GM19023 (cell line): ENCODE measurements at regions not wholly inside any gene's neighbourhood (a gene's known extent, or its start where the extent isn't known, plus 50 kb on each side); places are given as distances from the start of the nearest gene placed in this dataset.
"Not testable (repeated sequence)": the region's sequence is repeated elsewhere in the genome, so short reads cannot be mapped to it uniquely, and the experiment has no call there.

Experiments used
- ATAC-seq: cut with Tn5 transposase; IDR thresholded peaks from one replicate; pipeline ENCODE4 v1.9.1; 2021; ENCODE audit warnings: mild to moderate bottlenecking, moderate library complexity; ENCODE audit not compliant: unreplicated experiment

DNA sequence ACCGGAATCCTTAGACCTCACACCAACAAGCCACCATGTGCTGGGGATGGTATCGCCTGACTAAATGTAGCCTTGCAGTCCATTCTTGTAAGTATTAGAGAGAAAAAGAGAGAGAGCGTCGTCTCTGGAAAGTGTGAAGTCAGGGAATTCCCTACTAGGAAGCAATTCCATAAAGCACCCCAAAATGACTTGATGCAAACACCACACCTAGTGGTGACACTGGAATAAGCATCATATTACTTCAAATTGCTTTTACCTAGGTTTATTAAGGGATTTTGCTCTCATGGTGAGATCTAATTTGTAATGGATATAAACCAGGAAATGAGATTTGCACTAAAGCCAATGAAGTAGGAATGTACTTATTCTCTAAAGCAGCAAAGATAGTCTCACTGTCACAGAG, 111.4 kb upstream of the METTL9 start:
- ATAC-seq = not testable (repeated sequence)

DNA sequence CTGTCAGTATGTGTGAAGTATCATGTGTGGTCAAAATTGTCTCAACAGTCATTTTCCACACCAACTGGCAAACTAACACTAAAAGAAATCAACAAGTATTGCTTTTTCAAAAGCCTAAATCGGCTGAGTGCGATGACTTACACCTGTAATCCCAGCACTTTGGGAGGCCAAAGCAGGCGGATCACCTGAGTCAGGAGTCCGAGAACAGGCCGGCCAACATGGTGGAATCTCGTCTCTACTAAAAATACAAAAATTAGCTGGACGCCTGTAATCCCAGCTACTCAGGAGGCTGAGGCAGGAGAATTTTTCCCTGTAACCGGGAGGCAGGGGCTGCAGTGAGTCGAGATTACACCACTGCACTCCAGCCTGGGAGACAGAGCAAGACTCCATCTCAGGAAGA, 100.3 kb upstream of the METTL9 start:
- not testable (repeated sequence) for ATAC-seq

DNA sequence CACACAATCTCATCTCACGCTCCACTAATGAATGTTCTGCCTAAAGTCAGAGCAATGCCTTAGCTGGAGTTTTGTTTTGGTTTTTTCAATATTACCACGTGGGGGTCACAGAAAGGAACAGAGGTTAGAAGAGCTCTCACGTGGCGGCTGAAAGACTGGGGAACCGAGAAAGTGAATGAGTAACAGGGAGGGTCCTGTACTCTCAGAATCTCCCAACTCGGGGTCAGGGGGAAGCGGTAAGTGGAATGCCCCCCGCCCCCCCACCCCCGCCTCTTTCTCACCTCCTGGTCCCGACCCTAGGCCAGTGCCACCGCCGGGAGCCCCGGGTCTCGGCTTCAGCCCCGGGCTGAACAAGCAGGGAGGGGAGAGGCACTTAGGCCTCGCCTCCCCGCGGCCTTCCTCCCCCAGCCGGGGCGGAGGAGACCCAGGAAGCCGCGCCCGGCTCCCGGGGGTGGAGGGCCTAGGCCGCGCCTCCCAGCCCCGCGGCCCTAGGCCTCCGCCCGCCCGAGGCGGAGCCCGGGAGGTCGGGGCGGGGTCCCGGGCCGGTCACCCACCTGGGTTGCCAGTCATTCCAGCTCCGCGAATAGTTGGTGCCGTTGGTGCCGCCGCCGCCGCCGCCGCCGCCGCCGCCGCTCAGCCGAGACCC, 98.0 kb upstream of the METTL9 start:
- ATAC-seq = peak; percentile 54

DNA sequence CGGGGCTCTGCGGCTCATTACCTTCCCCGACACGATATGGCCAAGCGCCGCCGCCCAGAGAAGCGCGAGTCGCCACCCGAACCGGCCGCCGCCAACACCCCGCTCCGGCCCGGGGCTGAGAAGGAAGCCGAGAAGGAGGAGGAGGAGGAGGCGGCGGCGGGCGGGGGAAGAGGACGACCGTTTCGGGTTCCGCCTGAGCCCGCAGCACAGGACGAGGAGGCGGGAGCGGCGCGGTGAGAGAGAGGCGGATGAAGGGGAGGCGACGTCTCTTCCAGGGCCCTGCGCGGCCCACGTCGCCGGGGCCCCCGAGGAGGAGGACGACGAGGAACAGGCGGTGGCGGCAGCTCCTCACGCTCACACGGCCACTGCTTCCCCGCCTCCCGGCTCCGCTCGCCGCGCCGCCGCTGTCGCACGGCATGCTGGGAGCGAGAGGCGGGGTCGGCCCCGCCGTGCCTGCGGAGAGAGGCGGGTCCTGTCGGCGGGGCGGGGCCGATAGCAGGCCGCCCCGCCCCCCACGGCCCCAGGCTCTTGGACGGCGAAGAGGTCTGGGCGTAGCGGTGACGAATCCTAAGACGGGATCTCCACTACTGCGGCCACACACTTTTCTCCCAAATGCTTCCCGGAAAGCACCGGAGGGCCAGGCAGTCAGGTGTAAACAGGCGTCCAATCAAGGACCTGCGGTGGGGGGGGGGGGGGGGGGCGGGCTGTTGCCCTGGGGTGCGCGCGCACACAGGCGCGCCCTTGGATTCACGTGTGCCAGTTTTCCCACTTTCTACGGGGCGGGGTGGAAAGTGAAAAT, 97.3 kb upstream of the METTL9 start:
- ATAC-seq = peak; percentile 76

DNA sequence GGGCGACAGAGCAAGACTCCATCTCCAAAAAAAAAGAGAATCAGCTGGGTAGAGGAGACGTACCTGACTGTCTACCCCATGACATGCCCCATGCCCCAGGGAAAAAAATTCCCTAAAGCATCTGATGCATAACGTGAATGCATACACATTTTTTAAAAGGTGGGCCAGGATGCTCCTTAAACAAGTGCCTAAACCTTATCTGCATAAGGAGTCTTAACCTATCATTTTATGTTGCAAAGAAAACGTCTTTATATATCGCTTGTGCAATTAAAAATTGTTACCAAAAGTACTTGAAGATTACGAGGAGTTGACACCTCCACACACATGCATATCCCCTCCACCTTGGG, 95.8 kb upstream of the METTL9 start:
- not testable (repeated sequence) for ATAC-seq

DNA sequence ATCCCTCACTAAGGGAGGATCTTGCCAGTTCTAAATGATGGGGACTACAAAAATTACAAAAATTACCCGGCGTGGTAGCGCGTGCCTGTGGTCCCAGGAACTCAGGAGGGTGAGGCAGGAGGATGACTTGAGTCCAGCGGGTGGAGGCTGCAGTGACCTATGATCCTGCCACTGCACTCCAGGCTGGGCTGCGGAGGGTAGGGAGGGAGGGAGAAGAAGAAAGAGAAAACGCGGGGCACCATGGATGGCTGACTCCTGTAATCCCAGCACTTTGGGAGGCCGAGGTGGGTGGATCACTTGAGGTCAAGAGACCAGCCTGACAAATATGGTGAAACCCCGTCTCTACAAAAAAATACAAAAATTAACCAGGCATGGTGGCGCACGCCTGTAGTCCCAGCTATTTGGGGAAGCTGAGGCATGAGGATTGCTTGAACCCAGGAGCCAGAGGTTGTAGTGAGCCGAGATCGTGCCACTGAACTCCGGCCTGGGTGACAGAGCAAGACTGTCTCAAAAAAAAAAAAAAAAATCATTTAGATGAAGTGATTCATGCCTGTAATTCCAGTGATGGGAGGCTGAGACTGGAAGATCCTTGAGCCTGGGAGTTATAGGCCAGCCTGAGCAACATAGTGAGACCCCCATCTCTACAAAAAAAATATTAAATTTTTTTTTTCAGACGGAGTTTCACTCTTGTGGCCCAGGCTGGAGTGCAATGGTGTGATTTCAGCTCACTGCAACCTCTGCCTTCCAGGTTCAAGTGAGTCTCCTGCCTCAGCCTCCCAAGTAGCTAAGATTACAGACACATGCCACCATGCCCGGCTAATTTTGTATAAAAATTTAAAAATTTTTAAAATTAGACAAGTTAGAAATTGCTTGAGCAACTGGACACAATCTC, 95.2 kb upstream of the METTL9 start:
- not testable (repeated sequence) for ATAC-seq

DNA sequence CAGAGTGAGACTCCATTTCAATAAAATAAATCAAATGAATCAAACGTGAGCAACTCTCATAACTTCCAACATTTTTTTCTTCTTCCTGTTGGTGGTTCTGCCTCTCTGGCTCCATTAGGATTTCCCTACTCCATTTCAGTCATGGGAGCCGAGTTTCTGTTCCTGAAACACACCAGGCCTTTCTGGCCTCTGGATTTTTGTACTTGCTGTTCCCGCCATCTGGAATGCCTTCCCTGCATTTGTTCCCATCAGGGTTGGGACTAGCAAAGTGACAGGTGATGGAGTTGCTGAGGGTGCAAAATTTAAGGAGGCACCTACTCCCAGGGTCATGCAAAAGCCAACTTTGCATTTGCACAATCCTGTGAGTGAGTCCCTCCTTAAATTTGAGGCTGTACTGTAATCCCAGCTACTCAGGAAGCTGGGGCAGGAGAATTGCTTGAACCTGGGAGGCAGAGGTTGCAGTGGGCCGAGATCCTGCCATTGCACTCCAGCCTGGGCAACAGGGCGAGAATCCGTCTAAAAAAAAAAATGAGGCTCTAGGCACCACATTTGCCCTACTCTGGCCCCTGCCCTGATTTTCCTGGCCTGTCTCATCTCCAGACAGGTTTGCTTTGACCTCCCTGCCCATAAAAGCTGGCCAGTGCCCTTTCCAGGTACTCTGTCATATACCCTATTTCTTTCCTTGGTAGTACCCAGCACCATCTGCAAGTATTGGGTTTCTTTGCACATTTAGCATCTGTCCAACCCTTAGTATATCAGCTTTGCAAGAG, 93.4 kb upstream of the METTL9 start:
- ATAC-seq = not testable (repeated sequence)

DNA sequence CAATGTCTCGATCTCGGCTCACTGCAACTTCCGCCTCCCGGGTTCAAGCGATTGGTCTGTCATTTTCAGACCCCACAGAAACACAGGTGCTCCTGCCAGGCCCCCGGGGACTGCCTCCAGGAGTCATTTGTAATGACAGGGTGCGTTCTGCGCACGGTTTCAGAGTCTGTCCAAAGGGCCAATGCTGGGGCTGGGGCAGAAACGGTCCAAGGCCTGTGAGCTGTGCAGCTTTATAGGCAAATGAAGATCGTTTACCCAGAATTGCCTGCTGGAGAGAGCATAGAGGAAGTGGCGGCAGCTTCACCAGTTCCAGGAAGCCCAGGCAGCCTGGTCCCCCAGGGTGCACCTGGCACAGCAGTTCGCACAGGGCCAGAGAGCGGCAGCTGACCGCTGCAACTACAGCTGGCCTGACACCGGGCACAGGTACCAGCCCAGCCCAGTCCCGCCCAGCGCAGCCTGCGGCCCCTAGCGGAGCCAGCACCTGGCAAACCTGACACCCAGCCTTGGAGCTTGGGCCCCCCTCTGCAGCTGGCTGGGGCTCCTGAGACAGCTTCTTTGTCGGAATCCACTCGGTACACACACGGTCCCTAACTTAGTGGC, 92.4 kb upstream of the METTL9 start:
- peak; percentile 41 for ATAC-seq

DNA sequence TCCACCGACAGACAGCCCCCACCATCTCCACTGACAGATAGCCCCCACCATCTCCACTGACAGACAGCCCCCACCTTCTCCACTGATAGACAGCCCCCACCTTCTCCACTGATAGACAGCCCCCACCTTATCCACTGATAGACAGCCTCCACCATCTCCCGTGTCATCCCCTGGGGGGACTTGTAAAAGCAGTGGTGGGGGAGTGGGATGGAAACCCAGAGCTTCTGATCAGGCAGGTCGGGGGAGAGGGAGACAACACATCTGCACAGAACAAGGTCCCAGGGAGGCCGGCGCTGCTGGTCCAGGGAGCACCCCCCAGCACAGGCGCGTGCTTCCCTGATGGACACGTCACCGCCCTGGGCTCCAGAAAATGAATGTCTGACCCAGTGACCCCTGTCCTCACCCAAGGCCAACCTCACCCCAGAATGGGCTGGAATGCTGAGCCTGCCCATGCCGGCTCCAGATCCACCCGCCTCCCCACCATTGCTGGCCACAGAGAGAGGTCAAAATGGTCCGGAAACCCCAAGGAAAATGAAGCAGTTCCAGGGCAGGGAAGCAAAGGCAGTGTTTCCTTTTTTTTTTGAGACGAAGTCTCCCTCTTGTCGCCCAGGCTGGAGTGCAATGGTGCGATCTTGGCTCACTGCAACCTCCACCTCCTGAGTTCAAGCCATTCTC, 91.6 kb upstream of the METTL9 start:
- not testable (repeated sequence) for ATAC-seq

DNA sequence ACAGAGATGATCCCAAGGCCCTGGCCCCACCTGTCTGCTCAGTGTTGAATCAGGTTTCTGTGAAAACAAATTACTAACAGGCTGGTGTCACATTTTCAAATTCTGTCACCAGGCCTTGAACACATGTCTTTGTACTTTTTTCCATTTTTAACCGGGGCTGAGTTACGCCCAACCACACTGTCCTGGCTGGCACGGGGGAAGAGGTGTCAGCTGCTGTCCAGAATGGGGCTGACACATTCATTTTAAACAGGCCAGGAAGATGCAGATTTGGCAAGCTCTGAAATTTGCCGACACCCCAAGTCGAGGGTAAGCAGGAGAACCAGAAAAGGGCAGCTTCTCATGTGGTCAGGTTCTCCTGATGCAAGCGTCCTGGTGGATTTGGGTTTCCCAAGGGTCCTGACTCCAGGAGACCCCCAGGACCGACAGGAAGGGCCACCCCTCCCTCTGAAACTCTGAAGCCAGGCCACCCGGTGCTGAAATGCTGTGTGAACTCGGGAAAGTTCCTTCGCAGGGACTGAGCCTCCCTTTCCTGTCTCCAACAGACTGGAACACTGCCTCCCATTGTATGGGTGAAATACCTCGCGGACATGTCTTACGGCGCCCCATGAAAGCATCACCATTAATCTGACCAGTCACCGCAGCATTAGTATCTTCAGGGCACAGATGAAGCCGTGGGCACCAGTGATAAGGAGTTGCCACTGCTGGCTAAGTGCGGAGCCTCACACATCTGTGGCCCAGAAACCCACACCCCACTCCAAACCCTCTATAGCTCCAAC, 90.5 kb upstream of the METTL9 start:
- ATAC-seq = not testable (repeated sequence)

DNA sequence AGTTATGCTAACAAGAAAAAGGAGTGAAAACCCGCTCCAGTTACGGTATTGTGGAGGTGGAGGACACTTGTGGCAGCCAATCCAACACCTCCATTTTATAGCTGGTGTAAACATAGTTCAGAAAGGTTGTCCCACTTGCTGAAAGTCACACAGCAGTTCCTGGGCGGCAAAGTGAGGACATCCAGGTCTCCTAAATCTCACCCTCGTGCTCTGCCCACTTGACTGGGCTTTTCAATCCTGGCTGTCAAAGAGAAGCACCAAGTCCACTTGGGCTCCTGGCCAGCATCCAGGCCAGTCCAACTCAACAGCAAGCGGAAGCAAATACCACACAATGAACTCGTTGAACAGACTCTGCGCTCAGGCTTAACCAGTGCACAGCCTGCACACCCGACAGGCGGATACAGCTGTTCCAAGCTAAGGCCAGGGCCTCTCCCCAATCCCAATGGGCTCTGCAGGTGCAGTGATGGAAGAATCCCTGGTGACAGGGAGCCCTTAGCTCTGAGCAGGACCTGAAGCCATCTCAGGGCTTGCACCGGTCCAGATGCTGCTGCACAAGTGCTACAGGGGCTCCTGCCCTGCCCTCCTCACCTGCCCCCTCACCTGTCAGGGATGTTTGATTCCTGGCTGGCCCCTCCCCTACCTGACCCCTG, 89.8 kb upstream of the METTL9 start:
- ATAC-seq = not testable (repeated sequence)

DNA sequence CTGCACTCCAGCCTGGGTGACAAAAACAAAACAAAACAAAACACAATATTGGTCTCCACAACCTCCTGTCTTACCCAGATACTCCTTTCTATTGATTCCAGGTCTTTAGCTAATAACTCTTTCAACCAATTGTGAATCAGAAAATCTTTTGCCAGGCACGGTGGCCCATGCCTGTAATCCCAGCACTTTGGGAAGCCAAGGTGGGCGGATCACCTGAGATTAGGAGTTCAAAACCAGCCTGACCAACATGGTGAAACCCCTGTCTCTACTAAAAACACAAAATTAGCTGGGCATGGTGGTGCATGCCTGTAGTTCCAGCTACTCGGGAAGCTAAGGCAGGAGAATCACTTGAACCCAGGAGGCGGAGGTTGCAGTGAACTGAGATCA, 88.5 kb upstream of the METTL9 start:
- ATAC-seq = not testable (repeated sequence)

DNA sequence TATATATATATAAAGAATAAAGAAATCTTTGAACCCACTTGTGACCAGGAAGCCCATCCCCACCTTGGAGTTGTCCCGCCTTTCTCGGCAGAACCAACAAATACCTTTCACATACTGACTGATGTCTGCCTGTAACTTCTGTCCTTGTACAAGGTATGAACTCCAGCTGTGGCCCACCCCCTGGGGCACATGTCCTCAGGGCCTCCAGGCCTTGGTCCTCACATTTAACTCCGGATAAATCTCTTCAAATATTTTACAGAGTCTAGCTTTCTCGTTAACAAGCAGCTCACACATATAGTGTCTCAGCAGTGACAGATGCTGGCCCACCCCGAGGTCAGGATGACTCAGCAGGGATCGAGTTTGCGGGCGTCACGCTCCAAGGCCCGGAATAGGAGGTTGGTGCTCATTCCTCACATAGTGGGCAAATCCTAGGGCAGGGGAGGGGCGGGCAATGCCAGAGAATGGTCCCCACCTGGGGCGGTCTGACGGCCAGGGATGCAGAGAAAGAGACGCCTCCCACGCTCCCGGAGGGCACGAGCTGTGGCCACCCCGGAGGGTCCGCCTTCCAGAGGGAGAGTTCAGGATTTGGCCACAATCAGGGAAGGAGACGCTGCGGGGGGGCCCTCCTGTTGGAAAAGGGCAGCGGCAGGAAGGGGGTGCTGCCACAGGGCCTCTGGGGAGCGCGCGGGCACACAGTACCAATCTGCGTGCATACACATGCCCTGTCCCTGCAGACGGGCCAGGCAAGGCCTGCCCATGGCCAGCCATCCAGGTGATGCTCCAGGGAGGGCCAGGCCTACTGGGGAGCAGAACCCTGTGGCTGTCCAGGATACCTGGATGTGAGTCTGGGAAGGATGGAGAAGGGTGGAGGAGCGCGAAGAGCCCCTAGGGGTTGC, 87.8 kb upstream of the METTL9 start:
- ATAC-seq = not testable (repeated sequence)

DNA sequence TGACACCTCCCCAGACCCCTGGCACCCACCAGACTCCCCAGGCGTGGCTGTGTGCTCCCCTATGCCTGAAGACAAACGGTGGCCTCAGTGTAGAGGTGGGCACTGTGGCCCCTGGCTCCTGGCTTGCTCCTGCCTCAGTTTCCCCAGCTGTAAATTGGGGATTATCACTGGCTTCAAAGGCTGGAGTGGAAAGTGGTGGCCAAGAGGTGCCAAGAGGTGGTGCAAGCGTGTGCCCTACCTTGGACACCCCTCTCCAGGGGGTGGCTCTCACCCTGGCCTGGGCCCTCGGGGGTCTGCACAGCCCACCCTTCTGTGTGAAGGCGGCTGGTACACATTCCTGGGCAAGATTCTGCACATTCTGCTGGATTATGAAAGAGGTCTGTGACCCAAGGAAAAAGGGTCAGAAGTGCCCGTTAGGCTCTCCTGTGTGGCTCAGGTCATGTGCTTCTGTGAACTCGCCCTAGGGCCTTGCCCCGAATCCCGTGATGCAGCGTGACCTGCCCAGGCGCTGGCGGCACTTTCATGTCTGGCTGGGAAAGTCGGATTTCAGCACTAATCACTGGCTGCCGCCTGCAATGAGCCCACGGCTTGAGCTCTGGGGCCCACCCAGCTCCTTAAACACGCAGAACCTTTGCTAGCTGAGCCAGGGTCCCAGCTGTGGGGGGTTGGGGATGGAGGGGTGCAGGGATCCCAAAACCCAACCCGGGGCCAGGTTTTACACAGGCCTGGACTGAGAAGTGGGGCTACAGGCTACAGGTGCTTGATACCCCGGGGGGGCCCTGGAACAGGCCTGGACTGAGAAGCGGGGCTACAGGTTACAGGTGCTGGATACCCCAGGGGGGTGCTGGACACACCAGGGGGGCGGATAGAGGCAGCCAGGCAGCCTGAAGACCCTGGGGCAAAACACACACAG, 86.8 kb upstream of the METTL9 start:
- ATAC-seq = not testable (repeated sequence)

DNA sequence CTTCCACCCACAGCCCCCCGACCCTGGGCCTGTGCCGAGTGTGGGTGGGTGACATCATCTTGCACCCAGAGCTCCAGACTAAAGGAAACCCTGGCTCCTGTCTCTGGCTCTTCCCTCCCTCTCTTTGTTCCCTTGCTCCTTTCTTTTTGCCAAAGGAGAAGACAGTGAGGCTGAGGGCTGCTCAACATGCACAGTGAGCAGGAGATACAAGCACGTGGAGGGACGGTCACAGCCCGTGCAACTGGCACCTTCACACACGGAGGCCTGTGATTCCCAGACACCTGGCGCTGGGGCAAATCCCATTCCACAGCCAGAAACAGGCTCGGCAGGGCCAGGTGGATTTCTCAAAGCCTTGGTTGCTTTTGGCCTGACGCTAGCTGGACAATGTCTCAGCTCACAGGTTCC, 86.0 kb upstream of the METTL9 start:
- not testable (repeated sequence) for ATAC-seq

DNA sequence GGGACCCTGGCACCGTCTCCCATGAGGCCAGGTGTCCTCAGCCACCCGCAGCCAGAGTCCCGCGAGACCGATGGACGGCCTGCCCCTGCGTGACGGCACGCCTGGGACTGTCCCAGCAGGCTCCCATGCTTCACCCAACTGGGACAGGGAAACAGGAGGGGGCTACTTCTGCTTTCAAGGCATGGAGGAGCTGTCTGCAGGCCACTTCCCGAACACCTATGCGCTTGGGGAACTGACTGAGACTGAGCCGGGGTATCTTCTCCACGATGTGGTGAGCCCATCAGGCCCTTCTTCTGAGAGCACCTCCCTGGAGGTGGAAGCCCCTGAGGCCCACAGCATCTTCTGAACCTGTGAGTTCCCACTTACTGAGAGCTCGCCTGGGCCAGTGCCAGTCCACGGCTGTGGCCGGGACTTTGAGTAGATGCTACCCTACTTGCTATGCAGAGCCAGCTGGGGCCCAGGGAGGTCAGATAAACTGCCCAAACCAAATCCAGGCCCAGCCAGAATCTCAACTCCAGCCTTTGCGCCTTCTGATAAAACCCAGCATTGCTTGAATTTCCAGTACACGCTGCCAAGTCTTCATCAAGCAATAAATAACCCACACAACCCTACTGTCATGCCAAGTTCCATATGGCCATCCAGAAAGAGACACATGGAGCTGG, 85.4 kb upstream of the METTL9 start:
- not testable (repeated sequence) for ATAC-seq
